ENCODE measurements at regions not wholly inside any gene's neighbourhood (a gene's known extent, or its start where the extent isn't known, plus 50 kb on each side); places are given as distances from the start of the nearest gene placed in this dataset.

DNA sequence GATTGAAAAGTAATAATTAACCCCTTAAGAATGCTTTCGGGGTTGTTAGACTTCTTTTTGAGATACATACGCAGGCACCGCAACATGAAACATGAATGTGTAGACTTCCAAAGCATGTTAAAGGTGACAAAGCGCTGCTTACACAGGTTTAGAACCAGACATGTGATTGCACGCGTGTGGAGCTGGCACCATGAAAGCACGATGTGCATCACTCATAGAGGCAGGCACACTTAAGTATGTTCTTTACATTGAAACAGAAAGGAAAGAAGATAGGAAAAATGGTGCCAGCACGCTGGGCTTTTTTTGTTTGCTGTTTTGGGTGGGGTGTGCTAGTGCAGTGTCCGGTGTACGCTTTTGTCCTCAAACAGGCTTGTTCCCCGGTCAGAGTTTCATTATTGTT is 83.6 kb upstream of the PPARA start:
- TF ChIP-seq CTCF (IDR thresholded peaks at IDR 0.05; ENCODE audit: low read length), result no peak
- no peak for TF ChIP-seq EZH2 (IDR thresholded peaks at IDR 0.05; ENCODE audit: borderline replicate concordance, low read length)

All from OCI-LY1 (cell line).